ENCODE measurements at regions not wholly inside any gene's neighbourhood (a gene's known extent, or its start where the extent isn't known, plus 50 kb on each side); places are given as distances from the start of the nearest gene placed in this dataset.

DNA sequence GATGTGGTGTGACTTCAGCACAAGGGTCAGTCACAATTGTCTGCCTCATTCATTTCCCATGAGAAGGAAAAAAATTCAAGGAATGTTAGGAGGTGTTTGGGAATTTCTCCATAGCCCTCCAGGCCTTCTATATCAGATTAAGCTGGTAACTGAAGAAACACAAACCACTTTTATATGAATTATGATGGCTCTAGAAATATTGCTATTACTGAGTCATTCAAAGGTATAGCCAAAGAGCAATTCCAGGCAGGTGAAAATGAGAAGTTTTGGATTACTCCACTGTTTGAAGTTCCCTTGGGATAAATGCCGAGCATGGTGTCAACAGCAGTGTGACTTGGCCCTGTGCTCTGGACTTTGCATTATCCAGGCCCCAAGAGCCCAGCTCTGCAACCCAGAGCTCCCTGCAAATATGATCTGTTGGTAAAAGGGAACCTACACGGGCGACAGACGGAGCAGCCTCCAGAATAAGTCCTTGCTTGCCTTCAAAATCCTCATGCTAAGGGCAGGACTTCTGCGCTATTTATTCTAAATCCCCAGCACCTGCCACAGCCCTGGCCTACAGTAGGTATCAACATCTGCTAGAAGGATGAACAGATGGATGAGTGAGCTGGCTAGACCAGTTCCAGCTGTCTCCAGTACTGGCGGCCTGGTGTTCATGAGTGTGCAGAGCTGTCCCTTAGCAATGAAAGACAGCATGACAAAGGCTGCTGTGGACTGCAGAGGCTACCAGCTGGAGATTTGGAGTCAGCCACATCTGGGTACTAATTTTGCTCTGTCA is 67.5 kb upstream of the ZBED5 start:
- no peak for DNase-seq (ENCODE audit: low read depth)

DNA sequence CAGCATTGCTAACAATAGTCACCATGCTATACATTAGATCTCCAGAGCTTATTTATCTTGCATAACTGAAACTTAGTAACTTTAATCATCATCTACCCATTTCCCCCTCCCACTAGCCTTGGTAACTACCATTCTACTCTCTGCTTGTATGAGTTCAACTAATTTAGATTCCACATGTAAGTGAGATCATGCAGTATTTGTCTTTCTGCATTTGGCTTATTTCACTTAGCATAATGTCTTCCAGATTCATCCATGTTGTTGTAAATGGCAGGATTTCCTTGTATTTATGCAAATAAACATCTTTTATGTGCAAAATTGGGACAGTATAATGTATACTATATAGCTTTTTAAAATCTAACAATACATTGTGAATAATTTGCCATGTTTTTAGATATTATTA is 66.0 kb upstream of the ZBED5 start:
- DNase-seq (ENCODE audit: low read depth), result no peak

DNA sequence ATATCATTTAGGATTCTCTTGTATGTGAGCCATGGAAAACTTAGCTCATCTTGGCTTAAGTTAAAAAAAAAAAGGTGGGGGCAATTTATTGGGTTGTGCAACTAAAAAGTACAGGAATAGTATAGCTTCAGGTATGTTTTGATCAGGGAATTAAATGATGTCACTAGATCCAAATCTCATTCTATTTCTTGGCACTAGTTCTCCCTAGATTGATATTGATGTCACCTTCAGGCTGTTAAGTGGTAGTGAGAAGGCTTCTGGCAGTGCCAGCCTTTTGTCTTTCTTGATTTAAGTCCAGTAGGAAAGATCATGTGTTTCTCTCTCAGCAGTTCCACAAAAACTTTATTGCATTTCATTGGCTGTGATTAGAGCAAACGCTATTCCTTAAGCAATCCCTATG is 65.0 kb upstream of the ZBED5 start:
- no peak for DNase-seq (ENCODE audit: low read depth)

DNA sequence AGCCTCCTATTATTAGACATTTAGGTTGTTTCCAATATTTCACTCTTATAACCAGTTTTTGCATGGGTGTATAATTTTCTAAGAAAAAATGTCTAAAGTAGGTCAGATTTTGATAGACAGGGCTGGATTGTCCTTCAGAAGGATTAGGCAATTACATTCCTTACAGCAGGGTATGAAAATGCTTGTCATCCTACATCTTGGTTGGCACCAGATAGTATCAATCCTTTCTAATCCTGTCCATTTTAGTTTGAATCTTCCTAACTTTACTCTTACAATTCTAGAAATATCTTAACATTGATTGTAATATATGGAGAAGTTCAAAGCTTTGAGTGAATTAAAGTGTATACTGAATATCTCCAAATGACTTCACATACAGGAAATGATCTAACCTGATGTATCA is 63.0 kb upstream of the ZBED5 start:
- DNase-seq (ENCODE audit: low read depth), result no peak

DNA sequence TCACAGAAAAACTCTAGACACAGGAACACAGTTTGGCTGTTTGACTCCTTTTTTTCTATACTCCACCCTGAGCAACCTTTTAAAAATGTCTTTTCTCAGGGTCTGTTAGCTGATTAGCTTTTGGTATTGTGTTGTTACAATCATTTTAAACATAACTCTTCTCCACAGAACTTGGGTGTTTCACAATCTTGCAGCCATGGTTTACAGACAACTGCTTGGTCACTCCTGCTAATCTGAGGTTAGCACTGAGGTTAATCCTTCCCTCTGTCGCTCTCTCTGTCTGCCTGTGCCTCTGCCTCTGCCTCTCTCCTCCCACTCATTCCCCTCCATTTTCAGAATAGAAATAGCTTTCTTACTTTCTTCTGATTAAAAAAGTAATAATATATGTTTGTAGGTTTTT is 62.4 kb upstream of the ZBED5 start:
- no peak for DNase-seq (ENCODE audit: low read depth)

DNA sequence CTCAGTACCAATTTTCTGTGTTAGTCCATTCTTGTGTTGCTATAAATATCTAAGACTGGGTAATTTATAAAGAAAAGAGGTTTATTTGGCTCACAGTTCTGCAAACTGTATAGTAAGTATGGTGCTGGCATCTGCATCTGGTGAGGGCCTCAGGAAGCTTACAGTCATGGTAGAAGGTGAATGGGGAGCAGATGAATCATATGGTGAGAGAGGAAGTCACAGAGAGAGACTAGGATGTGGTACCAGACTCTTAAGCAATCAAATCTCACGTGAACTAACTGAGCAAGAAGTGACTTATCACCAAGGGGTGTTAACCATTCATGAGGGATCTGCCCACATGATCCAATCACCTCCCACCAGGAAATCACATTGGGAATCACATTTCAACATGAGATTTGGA is 60.8 kb upstream of the ZBED5 start:
- DNase-seq (ENCODE audit: low read depth), result no peak

DNA sequence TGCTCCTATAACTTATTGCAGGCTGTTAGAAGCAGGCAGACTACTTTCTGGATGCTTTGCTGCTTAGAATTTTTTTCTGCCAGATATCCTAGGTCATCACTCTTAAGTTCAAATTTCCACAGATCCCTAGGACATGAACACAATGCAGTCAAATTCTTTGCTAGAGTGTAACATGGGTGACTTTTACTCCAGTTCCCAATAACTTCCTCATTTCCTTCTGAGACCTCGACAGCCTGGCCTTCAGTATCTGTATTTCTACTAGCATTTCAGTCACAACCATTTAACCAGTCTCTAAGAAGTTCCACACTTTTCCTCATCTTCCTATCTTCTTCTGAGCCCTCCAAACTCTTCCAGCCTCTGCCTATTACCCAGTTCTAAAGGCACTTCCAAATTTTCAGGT is 60.4 kb upstream of the ZBED5 start:
- no peak for DNase-seq (ENCODE audit: low read depth)

DNA sequence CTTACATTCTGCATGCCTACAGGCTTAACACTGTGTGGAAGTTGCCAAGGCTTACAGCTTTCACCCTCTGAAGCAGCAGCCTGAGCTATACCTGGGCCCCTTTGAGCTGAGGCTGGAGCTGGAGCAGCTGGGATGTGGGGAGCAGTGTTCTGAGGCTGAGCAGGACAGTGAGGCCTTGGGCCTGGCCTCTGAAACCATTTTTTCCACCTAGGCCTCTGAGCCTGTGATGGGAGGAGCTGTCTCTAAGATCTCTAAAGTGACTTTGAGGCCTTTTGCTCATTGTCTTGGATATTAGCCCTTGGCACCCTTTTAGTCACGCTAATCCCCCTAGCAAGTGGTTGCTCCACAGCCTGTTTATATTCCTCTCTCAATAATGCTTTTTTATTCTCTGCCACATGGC is 59.9 kb upstream of the ZBED5 start:
- DNase-seq (ENCODE audit: low read depth), result no peak

DNA sequence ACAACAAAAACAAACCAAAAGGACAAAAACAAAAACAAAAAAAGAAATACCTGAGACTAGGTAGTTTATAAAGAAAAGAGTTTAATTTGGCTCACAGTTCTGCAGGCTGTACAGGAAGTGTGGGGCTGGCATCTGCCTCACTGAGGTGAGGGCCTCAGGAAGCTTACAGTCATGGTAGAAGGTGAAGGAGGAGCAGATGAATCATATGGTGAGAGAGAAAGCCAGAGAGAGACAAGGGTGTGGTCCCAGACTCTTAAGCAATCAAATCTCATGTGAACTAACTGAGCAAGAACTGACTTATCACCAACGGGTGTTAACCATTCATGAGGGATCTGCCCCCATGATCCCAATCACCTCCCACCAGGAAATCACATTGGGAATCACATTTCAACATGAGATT is 58.8 kb upstream of the ZBED5 start:
- DNase-seq (ENCODE audit: low read depth), result no peak

DNA sequence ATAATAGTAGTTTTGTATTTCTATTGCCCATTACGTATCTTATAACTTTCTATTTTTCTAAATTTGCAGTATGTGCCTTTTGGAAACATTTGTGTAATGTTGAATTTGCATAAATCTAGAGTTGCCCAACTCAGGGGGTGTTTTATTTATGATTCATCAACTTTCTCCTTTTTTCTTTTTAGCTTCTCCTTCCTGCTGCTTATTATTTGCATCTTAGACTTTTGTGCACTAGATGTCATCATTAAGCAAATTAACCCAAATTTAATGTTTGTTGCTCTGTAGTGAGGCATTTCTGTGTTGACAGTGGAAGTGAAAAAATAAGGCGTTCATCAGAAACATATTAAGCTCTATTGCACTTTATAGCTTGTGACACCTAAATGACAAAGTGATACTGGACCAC is 56.2 kb upstream of the ZBED5 start:
- no peak for DNase-seq (ENCODE audit: low read depth)

DNA sequence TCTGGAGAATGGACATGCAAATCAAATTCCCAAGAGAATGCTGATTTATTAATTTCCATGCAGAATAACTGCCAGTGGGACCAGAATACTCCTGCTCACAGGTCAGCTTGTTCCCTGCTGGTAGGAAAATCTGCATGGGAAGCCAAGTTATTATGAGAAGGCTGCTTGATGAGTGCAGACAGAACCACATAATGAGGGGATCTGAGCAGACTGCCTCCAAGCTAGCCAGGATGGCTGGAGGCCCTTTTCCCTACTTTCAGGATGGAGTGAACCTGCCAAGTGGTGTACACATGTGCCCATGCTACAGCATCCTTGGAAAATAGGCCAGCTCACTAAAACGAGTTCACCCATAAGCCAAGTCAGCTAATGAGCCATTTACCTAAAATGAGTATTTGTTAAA is 55.2 kb upstream of the ZBED5 start:
- DNase-seq (ENCODE audit: low read depth), result no peak

DNA sequence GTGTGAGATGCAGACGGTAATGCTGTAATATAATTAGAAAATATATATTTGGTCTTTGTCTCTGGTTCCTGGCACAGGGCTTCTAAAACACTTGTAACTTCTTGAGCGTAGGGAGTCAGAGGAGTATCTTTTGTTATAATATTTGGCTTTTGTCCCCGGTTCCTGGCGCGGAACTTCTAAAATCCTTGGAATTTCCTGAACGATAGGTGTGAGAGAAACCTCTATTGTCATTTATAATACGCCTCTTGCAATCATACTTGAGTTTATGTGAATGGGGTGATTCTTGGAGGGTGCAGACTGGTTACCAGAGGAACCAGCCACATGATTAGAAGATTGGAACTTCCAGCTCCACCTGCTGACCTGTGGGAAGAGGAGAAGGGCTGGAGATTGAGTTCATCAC is 54.1 kb upstream of the ZBED5 start:
- no peak for DNase-seq (ENCODE audit: low read depth)

DNA sequence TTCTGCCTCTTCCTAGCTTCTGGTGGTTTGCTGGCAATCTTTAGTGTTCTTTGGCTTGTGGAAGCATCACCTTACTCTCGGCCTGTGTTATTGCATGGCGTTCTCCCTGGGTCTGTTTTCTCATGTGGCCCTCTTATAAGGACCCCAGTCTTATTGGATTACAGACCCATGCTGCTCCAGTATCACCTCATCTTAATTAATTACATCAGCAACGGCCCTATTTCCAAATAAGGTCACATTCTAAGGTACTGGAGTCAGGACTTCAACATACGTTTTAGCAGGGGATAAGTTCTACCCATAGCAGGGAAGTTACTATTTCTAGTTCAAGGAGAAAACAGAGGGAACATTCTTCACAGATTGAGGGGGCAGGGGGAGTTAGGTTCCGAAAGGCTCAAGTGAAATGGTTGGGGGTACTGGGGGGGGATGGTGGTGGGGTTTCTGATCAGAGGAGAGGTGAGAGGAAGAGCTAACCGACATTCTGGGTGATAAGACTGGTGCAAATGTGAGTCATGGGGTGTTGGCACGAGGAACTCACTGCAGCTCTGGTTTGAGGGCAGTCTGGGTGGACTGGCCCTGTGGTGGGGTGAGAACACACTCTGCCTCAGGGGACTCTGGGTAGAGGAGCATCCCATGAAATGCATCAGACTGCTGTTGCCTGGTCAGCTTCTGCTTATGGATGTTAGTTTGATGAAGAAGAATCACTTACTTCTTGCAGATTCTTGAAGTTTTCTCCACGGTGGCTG is 51.5 kb upstream of the ZBED5 start:
- DNase-seq (ENCODE audit: low read depth), result no peak

DNA sequence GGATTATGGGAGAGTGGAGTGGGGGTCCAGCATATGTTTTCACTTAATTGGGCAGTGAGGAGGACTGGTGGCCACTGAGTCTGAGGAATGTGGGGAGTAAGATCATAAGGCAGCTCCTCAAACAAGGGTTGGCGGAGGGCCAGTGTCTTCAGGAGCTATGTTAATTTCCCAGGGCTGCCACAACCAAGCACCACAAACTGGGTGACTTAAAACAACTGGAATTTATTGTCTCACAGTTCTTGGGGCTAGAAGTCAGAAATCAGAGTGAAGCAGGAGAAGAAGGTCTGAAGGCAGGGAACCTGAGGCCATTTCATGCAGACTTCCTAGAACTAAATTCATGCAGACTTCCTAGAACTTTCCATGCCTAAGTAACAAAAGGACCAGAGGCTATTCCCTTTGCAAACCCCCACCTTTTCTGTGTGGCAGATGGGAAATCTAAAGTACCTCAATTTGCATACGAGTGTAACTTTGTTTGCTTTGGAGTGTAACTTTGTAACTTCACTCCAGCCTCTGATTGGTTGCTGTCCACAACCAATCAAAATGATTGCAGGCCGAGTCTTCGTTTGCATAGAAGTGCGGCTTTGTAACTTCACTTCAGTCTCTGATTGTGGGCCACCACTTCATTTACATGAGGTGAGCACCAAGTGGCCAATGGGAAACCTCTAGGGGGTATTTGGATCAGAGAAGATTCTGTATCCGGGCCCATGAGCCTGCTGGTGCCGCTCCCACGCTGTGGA is 50.5 kb upstream of the ZBED5 start:
- no peak for DNase-seq (ENCODE audit: low read depth)
